ENCODE measurements at regions not wholly inside any gene's neighbourhood (a gene's known extent, or its start where the extent isn't known, plus 50 kb on each side); places are given as distances from the start of the nearest gene placed in this dataset.

GRCh38 chr2:129862668-129863067 is 116.8 kb upstream of the RAB6C start:
- no peak for DNase-seq (ENCODE audit: low read depth in 2 of 2)

- DNase-seq (ENCODE audit: low read depth in 2 of 2), result no peak
Measured at GRCh38 chr2:129863350-129863749, 116.1 kb upstream of the RAB6C start.

GRCh38 chr2:129864719-129865118 is 114.7 kb upstream of the RAB6C start:
- no peak for DNase-seq (ENCODE audit: low read depth in 2 of 2)

- DNase-seq (ENCODE audit: low read depth in 2 of 2), result no peak
Measured at GRCh38 chr2:129865976-129866375, 113.5 kb upstream of the RAB6C start.

GRCh38 chr2:129866391-129866790 is 113.1 kb upstream of the RAB6C start:
- no peak for DNase-seq (ENCODE audit: low read depth in 2 of 2)

GRCh38 chr2:129868151-129868550 is 111.3 kb upstream of the RAB6C start:
- DNase-seq (ENCODE audit: low read depth in 2 of 2), result no peak

- DNase-seq (ENCODE audit: low read depth in 2 of 2), result no peak
Measured at GRCh38 chr2:129870685-129871241, 108.7 kb upstream of the RAB6C start.

GRCh38 chr2:129872446-129872845 is 107.0 kb upstream of the RAB6C start:
- DNase-seq (ENCODE audit: low read depth in 2 of 2), result no peak

- no peak for DNase-seq (ENCODE audit: low read depth in 2 of 2)
Measured at GRCh38 chr2:129876541-129876940, 102.9 kb upstream of the RAB6C start.

- DNase-seq (ENCODE audit: low read depth in 2 of 2), result peak; percentile 75
Measured at GRCh38 chr2:129877289-129877741, 102.2 kb upstream of the RAB6C start.

- DNase-seq (ENCODE audit: low read depth in 2 of 2), result peak in 1 of 2 donors; percentile 7
Measured at GRCh38 chr2:129877795-129878775, 101.4 kb upstream of the RAB6C start.

- DNase-seq (ENCODE audit: low read depth in 2 of 2), result no peak
Measured at GRCh38 chr2:129879614-129880180, 99.8 kb upstream of the RAB6C start.

- no peak for DNase-seq (ENCODE audit: low read depth in 2 of 2)
Measured at GRCh38 chr2:129880309-129880708, 99.2 kb upstream of the RAB6C start.

- no peak for DNase-seq (ENCODE audit: low read depth in 2 of 2)
Measured at GRCh38 chr2:129880971-129881370, 98.5 kb upstream of the RAB6C start.

GRCh38 chr2:129881786-129882396 is 97.6 kb upstream of the RAB6C start:
- no peak for DNase-seq (ENCODE audit: low read depth in 2 of 2)

GRCh38 chr2:129882476-129882875 is 97.0 kb upstream of the RAB6C start:
- no peak for DNase-seq (ENCODE audit: low read depth in 2 of 2)

- DNase-seq (ENCODE audit: low read depth in 2 of 2), result no peak
Measured at GRCh38 chr2:129883121-129883520, 96.3 kb upstream of the RAB6C start.

GRCh38 chr2:129884221-129884786 is 95.2 kb upstream of the RAB6C start:
- DNase-seq (ENCODE audit: low read depth in 2 of 2), result no peak

- DNase-seq (ENCODE audit: low read depth in 2 of 2), result no peak
Measured at GRCh38 chr2:129885735-129886134, 93.7 kb upstream of the RAB6C start.

GRCh38 chr2:129887688-129888266 is 91.7 kb upstream of the RAB6C start:
- no peak for DNase-seq (ENCODE audit: low read depth in 2 of 2)

GRCh38 chr2:129888461-129888860 is 91.0 kb upstream of the RAB6C start:
- no peak for DNase-seq (ENCODE audit: low read depth in 2 of 2)

GRCh38 chr2:129888896-129889295 is 90.6 kb upstream of the RAB6C start:
- DNase-seq (ENCODE audit: low read depth in 2 of 2), result no peak
